22Rv1 (cell line): ENCODE measurements at regions not wholly inside any gene's neighbourhood (a gene's known extent, or its start where the extent isn't known, plus 50 kb on each side); places are given as distances from the start of the nearest gene placed in this dataset.

ENCODE experiments used
- ZFX ChIP-seq: fragments of 450-650 bp; IDR thresholded peaks from 2 replicates; pipeline ENCODE4 v1.6.1; 2017; ENCODE audit warnings: antibody characterized with exemption, borderline replicate concordance
- TF ChIP-seq, protein P1 (sequence below): fragments of 450-650 bp; IDR thresholded peaks from 2 replicates; pipeline ENCODE4 v1.5.1; 2017; ENCODE audit warnings: mild to moderate bottlenecking

DNA sequence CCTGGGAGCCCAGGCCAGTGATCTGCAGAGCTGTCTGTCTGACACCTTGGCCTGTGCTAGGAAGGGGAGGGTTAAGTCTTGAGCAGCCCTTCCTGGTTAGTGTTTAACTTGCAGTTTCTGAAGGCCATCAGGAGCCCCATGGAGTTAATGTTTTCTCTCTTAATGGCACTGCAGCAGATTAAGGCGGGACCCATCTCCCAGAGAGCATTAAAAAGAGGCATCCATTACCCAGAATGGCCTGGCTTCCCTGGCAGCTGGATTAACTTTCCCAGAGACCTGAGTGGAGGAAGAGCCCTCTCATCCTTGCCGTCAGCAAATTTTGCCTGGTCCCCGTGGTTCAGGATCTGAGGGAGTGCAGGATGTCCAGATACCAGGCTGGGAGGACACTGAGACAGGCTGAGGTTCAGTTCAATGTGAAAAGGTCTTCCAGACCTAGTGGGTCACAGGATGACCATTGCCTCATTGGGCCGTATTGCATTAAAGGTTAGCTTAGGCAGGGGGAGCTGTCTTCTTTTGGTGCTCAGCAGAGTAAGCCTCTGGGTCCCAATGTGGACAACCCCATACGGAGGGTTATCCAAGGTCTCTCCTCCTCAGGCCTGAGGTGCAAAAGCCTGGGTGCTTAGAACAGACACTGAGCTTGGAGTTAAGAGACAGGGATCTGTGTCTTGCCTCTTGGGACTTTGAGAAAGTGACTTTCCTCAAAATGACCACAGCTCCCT lies 522.6 kb downstream of the PTPRU start:
- TF ChIP-seq, protein P1, sequence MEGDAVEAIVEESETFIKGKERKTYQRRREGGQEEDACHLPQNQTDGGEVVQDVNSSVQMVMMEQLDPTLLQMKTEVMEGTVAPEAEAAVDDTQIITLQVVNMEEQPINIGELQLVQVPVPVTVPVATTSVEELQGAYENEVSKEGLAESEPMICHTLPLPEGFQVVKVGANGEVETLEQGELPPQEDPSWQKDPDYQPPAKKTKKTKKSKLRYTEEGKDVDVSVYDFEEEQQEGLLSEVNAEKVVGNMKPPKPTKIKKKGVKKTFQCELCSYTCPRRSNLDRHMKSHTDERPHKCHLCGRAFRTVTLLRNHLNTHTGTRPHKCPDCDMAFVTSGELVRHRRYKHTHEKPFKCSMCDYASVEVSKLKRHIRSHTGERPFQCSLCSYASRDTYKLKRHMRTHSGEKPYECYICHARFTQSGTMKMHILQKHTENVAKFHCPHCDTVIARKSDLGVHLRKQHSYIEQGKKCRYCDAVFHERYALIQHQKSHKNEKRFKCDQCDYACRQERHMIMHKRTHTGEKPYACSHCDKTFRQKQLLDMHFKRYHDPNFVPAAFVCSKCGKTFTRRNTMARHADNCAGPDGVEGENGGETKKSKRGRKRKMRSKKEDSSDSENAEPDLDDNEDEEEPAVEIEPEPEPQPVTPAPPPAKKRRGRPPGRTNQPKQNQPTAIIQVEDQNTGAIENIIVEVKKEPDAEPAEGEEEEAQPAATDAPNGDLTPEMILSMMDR: no peak
- TF ChIP-seq ZFX: no peak
